GM12878 (cell line): ENCODE measurements at regions not wholly inside any gene's neighbourhood (a gene's known extent, or its start where the extent isn't known, plus 50 kb on each side); places are given as distances from the start of the nearest gene placed in this dataset.

ENCODE experiments used
- ATAC-seq: fragments of 200-7000 bp; cut with Tn5 transposase; 3 replicates; pipeline ENCODE4 v1.9.1; 2020; ENCODE audit warnings: mild to moderate bottlenecking, moderate library complexity
- BruUV-seq: library from RNA; stranded (reverse); fragments of 400-500 nt; replicated peaks from 2 replicates; lab custom pipeline; 2021; lab: Mats Ljungman, UMichigan
- CTCF ChIA-PET: fragments of 300-600 bp; sonication (Branson Sonifier 250); formaldehyde crosslinking; extraction: SDS; loops from one replicate; lab custom pipeline; 2021; ENCODE audit warnings: inconsistent platforms; lab: Yijun Ruan, JAX
- POLR2A ChIA-PET: fragments of 350-600 bp; formaldehyde crosslinking; extraction: SDS; loops from one replicate; lab custom pipeline; 2021; ENCODE audit warnings: inconsistent platforms; lab: Charles Lee
- RAD21 ChIA-PET: fragments of 300-600 bp; sonication (Branson Sonifier 250); formaldehyde crosslinking; loops from one replicate; lab custom pipeline; 2023; ENCODE audit warnings: antibody characterized with exemption; ENCODE audit not compliant: unreplicated experiment; lab: Charles Lee
- SMC1A ChIA-PET: fragments of 300-600 bp; sonication (Branson Sonifier 250); formaldehyde crosslinking; loops from one replicate; lab custom pipeline; 2023; ENCODE audit not compliant: unreplicated experiment, uncharacterized antibody; lab: Charles Lee
- DNase-seq: peaks from one replicate; pipeline ENCODE4 v3.0.0-alpha.2; 2011; ENCODE audit warnings: low read depth, low spot score
- FAIRE-seq: peaks from 3 replicates; lab custom pipeline; 2011; peaks lifted over from hg19 to GRCh38; lab: Jason Lieb, UNC
- H2AFZ ChIP-seq: 2 replicates; pipeline ENCODE4 v1.6.0; 2011; ENCODE audit warnings: low read depth, low read length, control low read depth; ENCODE audit not compliant: control insufficient read depth
- H3K27ac ChIP-seq: 2 replicates; pipeline ENCODE4 v1.5.1; 2011; ENCODE audit warnings: control low read depth; ENCODE audit not compliant: control insufficient read depth, insufficient read depth
- H3K27me3 ChIP-seq, 2 experiments: replicated peaks in 1 of 2; 2 replicates each; pipeline versions ENCODE4 v1.6.0 to v1.6.1; 2011; ENCODE audit warnings: low read length in 1 of 2; ENCODE audit not compliant: control insufficient read depth in 2 of 2, insufficient read depth in 2 of 2
- H3K36me3 ChIP-seq, 2 experiments: 2 replicates each; pipeline ENCODE4 v1.5.1; 2011; ENCODE audit warnings: low read length in 1 of 2; ENCODE audit not compliant: control insufficient read depth in 2 of 2, insufficient read depth in 2 of 2
- H3K4me1 ChIP-seq: 2 replicates; pipeline ENCODE4 v1.6.1; 2011; ENCODE audit warnings: mild to moderate bottlenecking, low read length, moderate library complexity, mixed read lengths; ENCODE audit not compliant: control insufficient read depth, insufficient read depth
- H3K4me2 ChIP-seq: 2 replicates; pipeline ENCODE4 v1.6.0; 2011; ENCODE audit warnings: control low read depth; ENCODE audit not compliant: control insufficient read depth, insufficient read depth
- H3K4me3 ChIP-seq: fragments of 200-600 bp; sonication (generic); 2 replicates; pipeline ENCODE4 v1.5.1; 2016
- H3K79me2 ChIP-seq: 2 replicates; pipeline ENCODE4 v1.6.0; 2011; ENCODE audit warnings: low read length; ENCODE audit not compliant: control insufficient read depth, insufficient read depth
- H3K9ac ChIP-seq: 2 replicates; pipeline ENCODE4 v1.8.0; 2011; ENCODE audit warnings: low read length, control low read depth, mixed read lengths; ENCODE audit not compliant: control insufficient read depth, insufficient read depth
- H3K9me3 ChIP-seq: replicated peaks from 3 replicates; pipeline ENCODE4 v1.5.1; 2011; ENCODE audit warnings: mild to moderate bottlenecking, low read length; ENCODE audit not compliant: control insufficient read depth, insufficient read depth
- H4K20me1 ChIP-seq: 2 replicates; pipeline ENCODE4 v1.6.0; 2011; ENCODE audit not compliant: control insufficient read depth, insufficient read depth
- BCL11A ChIP-seq: IDR thresholded peaks from 2 replicates; pipeline ENCODE4 v1.6.1; 2011; ENCODE audit warnings: low read depth, low read length
- EED ChIP-seq: sonication (generic); IDR thresholded peaks from 2 replicates; pipeline ENCODE4 v1.6.1; 2016; ENCODE audit warnings: antibody characterized with exemption, low read depth
- PAX8 ChIP-seq: fragments of 450-650 bp; IDR thresholded peaks from 2 replicates; pipeline ENCODE4 v1.6.1; 2017; ENCODE audit warnings: mild to moderate bottlenecking, moderate library complexity
- POU2F2 ChIP-seq: IDR thresholded peaks from 3 replicates; pipeline ENCODE4 v1.6.1; 2011; ENCODE audit warnings: low read depth, mild to moderate bottlenecking, low read length, borderline replicate concordance
- RAD21 ChIP-seq: IDR thresholded peaks from 2 replicates; pipeline ENCODE4 v1.6.1; 2011; ENCODE audit warnings: mild to moderate bottlenecking, low read depth, low read length, moderate library complexity; ENCODE audit not compliant: insufficient read depth
- SMAD5 ChIP-seq: IDR thresholded peaks from 2 replicates; pipeline ENCODE4 v1.6.1; 2016; ENCODE audit warnings: antibody characterized with exemption, low read depth
- SREBF2 ChIP-seq: IDR thresholded peaks from 2 replicates; pipeline ENCODE4 v1.6.1; 2012; ENCODE audit warnings: mild to moderate bottlenecking, low read length
- WGBS: methylation state at CpG from one replicate; pipeline ENCODE4 v1.1.6; 2016; ENCODE audit warnings: low lambda C conversion rate; ENCODE audit not compliant: insufficient replicate concordance, insufficient coverage; ENCODE audit errors: missing lambda C conversion rate; 5-methylcytosine and 5-hydroxymethylcytosine counted together
- in situ Hi-C: fragments of 300-500 bp; cut with MboI; formaldehyde crosslinking; loops from 9 replicates; pipeline ENCODE4 v1.14.3; 2018; ENCODE audit warnings: mixed read lengths
- intact Hi-C: fragments of 100-400 bp; cut with micrococcal nuclease; formaldehyde crosslinking; loops from one replicate; pipeline ENCODE4 v1.14.2; 2022; ENCODE audit not compliant: unreplicated experiment
- TF ChIP-seq, protein P1 (sequence below): IDR thresholded peaks from 2 replicates; pipeline ENCODE4 v1.6.1; 2012; ENCODE audit warnings: improper control_type of control experiment, low read depth, low read length; ENCODE audit not compliant: insufficient replicate concordance
- TF ChIP-seq, protein P2 (sequence below): fragments of 450-650 bp; IDR thresholded peaks from 2 replicates; pipeline ENCODE4 v1.6.1; 2014; ENCODE audit warnings: mild to moderate bottlenecking
- TF ChIP-seq, protein P3 (sequence below): fragments of 450-650 bp; IDR thresholded peaks from 2 replicates; pipeline ENCODE4 v1.6.1; 2017; ENCODE audit warnings: mild to moderate bottlenecking, low read depth, inconsistent platforms; ENCODE audit not compliant: poor library complexity, severe bottlenecking

DNA sequence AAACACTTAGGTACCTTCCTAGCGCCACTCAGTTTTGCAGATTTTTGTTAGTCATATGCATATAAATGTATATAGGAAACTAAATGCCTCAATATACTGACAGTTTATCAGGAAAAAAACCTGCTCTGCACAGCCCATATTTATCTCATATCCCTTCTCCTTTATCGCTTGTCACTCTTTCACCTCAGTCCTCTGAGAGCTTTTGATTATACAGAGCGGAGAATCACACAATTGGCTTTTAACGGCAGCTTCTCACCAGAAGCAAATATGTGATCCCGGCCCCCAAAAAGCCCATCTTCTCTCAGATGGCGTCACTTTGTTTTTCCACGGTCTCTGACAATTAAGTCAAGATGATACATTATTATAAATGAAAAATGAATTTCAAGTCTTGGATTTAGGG is 362.6 kb downstream of the DNAH5 start (continued):
- TF ChIP-seq, protein P1, sequence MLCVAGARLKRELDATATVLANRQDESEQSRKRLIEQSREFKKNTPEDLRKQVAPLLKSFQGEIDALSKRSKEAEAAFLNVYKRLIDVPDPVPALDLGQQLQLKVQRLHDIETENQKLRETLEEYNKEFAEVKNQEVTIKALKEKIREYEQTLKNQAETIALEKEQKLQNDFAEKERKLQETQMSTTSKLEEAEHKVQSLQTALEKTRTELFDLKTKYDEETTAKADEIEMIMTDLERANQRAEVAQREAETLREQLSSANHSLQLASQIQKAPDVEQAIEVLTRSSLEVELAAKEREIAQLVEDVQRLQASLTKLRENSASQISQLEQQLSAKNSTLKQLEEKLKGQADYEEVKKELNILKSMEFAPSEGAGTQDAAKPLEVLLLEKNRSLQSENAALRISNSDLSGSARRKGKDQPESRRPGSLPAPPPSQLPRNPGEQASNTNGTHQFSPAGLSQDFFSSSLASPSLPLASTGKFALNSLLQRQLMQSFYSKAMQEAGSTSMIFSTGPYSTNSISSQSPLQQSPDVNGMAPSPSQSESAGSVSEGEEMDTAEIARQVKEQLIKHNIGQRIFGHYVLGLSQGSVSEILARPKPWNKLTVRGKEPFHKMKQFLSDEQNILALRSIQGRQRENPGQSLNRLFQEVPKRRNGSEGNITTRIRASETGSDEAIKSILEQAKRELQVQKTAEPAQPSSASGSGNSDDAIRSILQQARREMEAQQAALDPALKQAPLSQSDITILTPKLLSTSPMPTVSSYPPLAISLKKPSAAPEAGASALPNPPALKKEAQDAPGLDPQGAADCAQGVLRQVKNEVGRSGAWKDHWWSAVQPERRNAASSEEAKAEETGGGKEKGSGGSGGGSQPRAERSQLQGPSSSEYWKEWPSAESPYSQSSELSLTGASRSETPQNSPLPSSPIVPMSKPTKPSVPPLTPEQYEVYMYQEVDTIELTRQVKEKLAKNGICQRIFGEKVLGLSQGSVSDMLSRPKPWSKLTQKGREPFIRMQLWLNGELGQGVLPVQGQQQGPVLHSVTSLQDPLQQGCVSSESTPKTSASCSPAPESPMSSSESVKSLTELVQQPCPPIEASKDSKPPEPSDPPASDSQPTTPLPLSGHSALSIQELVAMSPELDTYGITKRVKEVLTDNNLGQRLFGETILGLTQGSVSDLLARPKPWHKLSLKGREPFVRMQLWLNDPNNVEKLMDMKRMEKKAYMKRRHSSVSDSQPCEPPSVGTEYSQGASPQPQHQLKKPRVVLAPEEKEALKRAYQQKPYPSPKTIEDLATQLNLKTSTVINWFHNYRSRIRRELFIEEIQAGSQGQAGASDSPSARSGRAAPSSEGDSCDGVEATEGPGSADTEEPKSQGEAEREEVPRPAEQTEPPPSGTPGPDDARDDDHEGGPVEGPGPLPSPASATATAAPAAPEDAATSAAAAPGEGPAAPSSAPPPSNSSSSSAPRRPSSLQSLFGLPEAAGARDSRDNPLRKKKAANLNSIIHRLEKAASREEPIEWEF = no peak
- no peak for TF ChIP-seq SMAD5
- no peak for TF ChIP-seq BCL11A
- TF ChIP-seq, all 136 proteins: peak for 0

DNA sequence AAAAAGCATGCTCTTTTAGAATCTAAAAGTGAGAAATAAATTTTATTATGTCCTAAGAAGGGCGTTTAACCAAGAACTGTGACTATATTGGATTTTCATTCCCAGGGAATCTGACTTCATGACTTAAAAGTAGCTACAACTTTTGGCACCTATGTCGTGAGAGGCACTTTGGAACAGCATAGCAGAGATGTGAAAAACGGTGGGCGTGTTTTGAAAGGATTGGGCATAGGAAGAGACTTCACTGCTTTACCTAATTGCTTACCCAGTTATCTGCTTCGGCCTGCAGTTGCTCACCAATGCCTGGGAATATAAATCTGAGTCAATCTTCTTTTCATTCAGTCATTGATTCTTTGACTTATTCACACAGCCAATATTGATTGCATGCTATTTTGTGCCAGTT is 363.4 kb downstream of the DNAH5 start:
- no peak overlapping the region for H3K27ac ChIP-seq
- no peaks in the 10 kb centered on the region for H3K36me3 ChIP-seq
- POLR2A ChIA-PET = no interaction called here
- DNase-seq (no peak), ATAC-seq (no peak), FAIRE-seq (no peak)
- H3K9ac ChIP-seq = no peak overlapping the region
- H3K4me2 ChIP-seq = no peak overlapping the region
- no TSS peak for BruUV-seq
- RAD21 ChIA-PET = no interaction called here
- H2AFZ ChIP-seq = no peak overlapping the region
- SMC1A ChIA-PET = interaction anchor here (0.5 kb wide), 1 partner anchor 759 kb away, joined by 3 read pairs; no protein-coding TSS in a partner anchor
- TF ChIP-seq EED (no peak), PAX8 (no peak), POU2F2 (no peak), RAD21 (no peak), SREBF2 (no peak)
- TF ChIP-seq, protein P2, sequence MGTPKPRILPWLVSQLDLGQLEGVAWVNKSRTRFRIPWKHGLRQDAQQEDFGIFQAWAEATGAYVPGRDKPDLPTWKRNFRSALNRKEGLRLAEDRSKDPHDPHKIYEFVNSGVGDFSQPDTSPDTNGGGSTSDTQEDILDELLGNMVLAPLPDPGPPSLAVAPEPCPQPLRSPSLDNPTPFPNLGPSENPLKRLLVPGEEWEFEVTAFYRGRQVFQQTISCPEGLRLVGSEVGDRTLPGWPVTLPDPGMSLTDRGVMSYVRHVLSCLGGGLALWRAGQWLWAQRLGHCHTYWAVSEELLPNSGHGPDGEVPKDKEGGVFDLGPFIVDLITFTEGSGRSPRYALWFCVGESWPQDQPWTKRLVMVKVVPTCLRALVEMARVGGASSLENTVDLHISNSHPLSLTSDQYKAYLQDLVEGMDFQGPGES = no peak
- TF ChIP-seq, protein P3, sequence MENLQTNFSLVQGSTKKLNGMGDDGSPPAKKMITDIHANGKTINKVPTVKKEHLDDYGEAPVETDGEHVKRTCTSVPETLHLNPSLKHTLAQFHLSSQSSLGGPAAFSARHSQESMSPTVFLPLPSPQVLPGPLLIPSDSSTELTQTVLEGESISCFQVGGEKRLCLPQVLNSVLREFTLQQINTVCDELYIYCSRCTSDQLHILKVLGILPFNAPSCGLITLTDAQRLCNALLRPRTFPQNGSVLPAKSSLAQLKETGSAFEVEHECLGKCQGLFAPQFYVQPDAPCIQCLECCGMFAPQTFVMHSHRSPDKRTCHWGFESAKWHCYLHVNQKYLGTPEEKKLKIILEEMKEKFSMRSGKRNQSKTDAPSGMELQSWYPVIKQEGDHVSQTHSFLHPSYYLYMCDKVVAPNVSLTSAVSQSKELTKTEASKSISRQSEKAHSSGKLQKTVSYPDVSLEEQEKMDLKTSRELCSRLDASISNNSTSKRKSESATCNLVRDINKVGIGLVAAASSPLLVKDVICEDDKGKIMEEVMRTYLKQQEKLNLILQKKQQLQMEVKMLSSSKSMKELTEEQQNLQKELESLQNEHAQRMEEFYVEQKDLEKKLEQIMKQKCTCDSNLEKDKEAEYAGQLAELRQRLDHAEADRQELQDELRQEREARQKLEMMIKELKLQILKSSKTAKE = no peak
- intact Hi-C loops = no loop called here
- no peaks in the 10 kb centered on the region for H3K27me3 ChIP-seq
- CTCF ChIA-PET = interaction anchor here (1.2 kb wide), 1 partner anchor 38 kb away, joined by 3 read pairs; no protein-coding TSS in a partner anchor
- H3K79me2 ChIP-seq = no peaks in the 10 kb centered on the region
- 12% methylated on average over 5 of the region's 5 CpGs for WGBS
- H3K4me1 ChIP-seq = no peaks in the 10 kb centered on the region
- no peak overlapping the region for H3K4me3 ChIP-seq
- in situ Hi-C loops = no loop called here
- H4K20me1 ChIP-seq = no peaks in the 10 kb centered on the region
- no peaks in the 10 kb centered on the region for H3K9me3 ChIP-seq
